ENCODE measurements at regions not wholly inside any gene's neighbourhood (a gene's known extent, or its start where the extent isn't known, plus 50 kb on each side); places are given as distances from the start of the nearest gene placed in this dataset.

DNA sequence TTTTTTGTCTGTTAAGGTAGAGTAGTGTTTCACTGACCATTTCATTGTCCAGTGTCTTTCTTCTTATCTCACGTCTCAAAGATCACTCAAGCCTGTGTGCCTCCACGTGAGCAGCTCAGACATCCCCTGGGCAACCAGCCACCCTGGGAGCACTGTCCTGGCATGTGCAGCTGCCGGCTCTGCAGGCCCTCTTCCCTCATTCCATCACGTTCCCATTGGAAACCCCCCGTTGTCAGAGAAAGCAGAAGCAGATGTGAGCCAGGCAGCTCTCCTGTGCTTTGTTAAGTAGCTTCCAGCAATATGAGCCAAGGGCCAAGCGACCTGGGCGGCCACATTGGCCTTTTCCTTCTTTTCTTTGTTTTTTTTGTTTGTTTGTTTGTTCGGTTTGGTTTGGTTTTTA, 233.2 kb upstream of the SYNDIG1 start:
- H3K36me3 Mint-ChIP-seq (ENCODE audit: low read depth, unreplicated experiment) = no peaks in the 10 kb centered on the region
- DNase-seq (ENCODE audit: low spot score) = no peak
- H3K27me3 Mint-ChIP-seq (ENCODE audit: unreplicated experiment) = peaks cover 1% of the 10 kb centered on the region
- H3K4me3 Mint-ChIP-seq (ENCODE audit: unreplicated experiment) = no peak overlapping the region
- TF ChIP-seq CTCF (IDR thresholded peaks at IDR 0.05; ENCODE audit: unreplicated experiment) = no peak
- H3K9me3 Mint-ChIP-seq (ENCODE audit: unreplicated experiment) = no peaks in the 10 kb centered on the region
- H3K27ac Mint-ChIP-seq (ENCODE audit: unreplicated experiment) = no peak overlapping the region
- no peaks in the 10 kb centered on the region for H3K4me1 Mint-ChIP-seq (ENCODE audit: unreplicated experiment)

- H3K27me3 Mint-ChIP-seq (ENCODE audit: unreplicated experiment) = peaks cover 1% of the 10 kb centered on the region
- no peaks in the 10 kb centered on the region for H3K36me3 Mint-ChIP-seq (ENCODE audit: low read depth, unreplicated experiment)
- H3K4me1 Mint-ChIP-seq (ENCODE audit: unreplicated experiment) = no peaks in the 10 kb centered on the region
- no peak for TF ChIP-seq CTCF (IDR thresholded peaks at IDR 0.05; ENCODE audit: unreplicated experiment)
- no peak overlapping the region for H3K27ac Mint-ChIP-seq (ENCODE audit: unreplicated experiment)
- no peak for DNase-seq (ENCODE audit: low spot score)
- H3K4me3 Mint-ChIP-seq (ENCODE audit: unreplicated experiment) = no peak overlapping the region
- H3K9me3 Mint-ChIP-seq (ENCODE audit: unreplicated experiment) = no peaks in the 10 kb centered on the region
Measured at GRCh38 chr20:24235296-24236175, 233.9 kb upstream of the SYNDIG1 start.

GRCh38 chr20:24227600-24227999, 239.0 kb upstream of the GGTLC1 start:
- no peak for DNase-seq (ENCODE audit: low spot score)
- H3K27ac Mint-ChIP-seq (ENCODE audit: unreplicated experiment) = no peak overlapping the region
- no peak overlapping the region for H3K4me3 Mint-ChIP-seq (ENCODE audit: unreplicated experiment)
- H3K4me1 Mint-ChIP-seq (ENCODE audit: unreplicated experiment) = no peaks in the 10 kb centered on the region
- TF ChIP-seq CTCF (IDR thresholded peaks at IDR 0.05; ENCODE audit: unreplicated experiment) = no peak
- no peaks in the 10 kb centered on the region for H3K27me3 Mint-ChIP-seq (ENCODE audit: unreplicated experiment)
- H3K9me3 Mint-ChIP-seq (ENCODE audit: unreplicated experiment) = no peaks in the 10 kb centered on the region
- no peaks in the 10 kb centered on the region for H3K36me3 Mint-ChIP-seq (ENCODE audit: low read depth, unreplicated experiment)

DNA sequence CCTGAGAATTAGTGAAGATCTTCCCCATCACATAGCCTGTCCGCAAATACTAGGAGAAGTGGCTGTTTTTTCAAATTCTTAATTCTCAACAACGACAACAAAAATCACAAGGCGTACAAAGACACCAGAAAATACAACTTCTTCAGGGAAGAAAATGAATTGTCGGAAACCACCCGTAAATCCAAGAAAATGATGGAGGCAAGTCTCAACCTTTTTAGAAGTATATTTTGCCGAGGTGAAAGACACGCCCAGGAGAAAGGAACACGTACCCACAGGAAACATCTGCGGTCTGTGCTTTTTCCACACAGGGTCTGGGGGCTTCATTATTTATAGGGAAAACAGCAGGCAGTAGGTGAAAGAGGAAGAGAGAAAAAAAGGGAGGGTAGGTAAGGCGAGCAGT, 223.9 kb upstream of the GGTLC1 start:
- H3K4me3 Mint-ChIP-seq (ENCODE audit: unreplicated experiment) = no peak overlapping the region
- no peak for DNase-seq (ENCODE audit: low spot score)
- peaks cover 4% of the 10 kb centered on the region for H3K27me3 Mint-ChIP-seq (ENCODE audit: unreplicated experiment)
- H3K4me1 Mint-ChIP-seq (ENCODE audit: unreplicated experiment) = peaks cover 22% of the 10 kb centered on the region
- no peak overlapping the region for H3K27ac Mint-ChIP-seq (ENCODE audit: unreplicated experiment)
- peaks cover 7% of the 10 kb centered on the region for H3K36me3 Mint-ChIP-seq (ENCODE audit: low read depth, unreplicated experiment)
- no peak for TF ChIP-seq CTCF (IDR thresholded peaks at IDR 0.05; ENCODE audit: unreplicated experiment)
- H3K9me3 Mint-ChIP-seq (ENCODE audit: unreplicated experiment) = no peaks in the 10 kb centered on the region

- H3K4me3 Mint-ChIP-seq (ENCODE audit: unreplicated experiment) = no peak overlapping the region
- H3K36me3 Mint-ChIP-seq (ENCODE audit: low read depth, unreplicated experiment) = peaks cover 8% of the 10 kb centered on the region
- H3K27me3 Mint-ChIP-seq (ENCODE audit: unreplicated experiment) = peaks cover 4% of the 10 kb centered on the region
- H3K27ac Mint-ChIP-seq (ENCODE audit: unreplicated experiment) = no peak overlapping the region
- H3K4me1 Mint-ChIP-seq (ENCODE audit: unreplicated experiment) = peaks cover 22% of the 10 kb centered on the region
- no peak for TF ChIP-seq CTCF (IDR thresholded peaks at IDR 0.05; ENCODE audit: unreplicated experiment)
- no peaks in the 10 kb centered on the region for H3K9me3 Mint-ChIP-seq (ENCODE audit: unreplicated experiment)
- DNase-seq (ENCODE audit: low spot score) = no peak
Measured at GRCh38 chr20:24211972-24212371, 223.4 kb upstream of the GGTLC1 start.
